Lung microvascular endothelial cell (primary cell): ENCODE measurements at regions not wholly inside any gene's neighbourhood (a gene's known extent, or its start where the extent isn't known, plus 50 kb on each side); places are given as distances from the start of the nearest gene placed in this dataset.
"Not testable (repeated sequence)": the region's sequence is repeated elsewhere in the genome, so short reads cannot be mapped to it uniquely, and the experiment has no call there.

Source experiments
- DNase-seq, 2 donors: peaks; one replicate each; pipeline versions ENCODE4 v3.0.0 to v3.0.0-alpha.2; 2010; ENCODE audit warnings: low read depth in 2 of 2

DNA sequence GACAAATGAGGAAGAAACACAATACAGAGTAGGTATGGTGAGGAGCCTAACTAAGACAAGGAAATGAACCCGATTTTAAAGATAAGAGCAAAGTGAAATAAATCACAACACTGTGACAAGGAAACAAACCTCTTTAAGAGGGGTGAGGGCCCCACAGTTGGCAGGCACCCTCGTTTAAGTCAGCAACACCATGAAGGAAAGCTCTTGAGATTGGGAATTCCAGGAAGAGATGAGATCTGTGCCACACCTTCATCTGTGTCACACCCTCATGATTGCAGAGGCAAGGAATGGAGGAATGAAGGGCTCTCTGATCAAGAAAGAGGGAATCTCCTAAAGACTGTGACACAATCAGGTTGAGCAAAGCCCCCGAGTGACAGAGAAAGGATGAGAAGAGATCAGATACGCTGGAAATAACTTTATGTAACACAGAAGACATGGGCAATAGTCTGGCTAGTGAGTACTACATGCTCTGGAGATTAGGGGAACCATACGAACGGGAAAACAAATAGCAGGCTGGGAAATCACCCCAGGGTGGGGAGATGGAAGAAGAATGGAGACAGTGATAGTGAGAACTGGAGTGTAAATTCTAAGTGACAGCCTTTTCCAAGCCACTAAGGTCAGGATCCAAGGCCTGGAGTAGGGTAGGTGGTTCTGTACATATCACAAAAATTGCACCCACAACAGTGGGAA, 51.7 kb upstream of the TERB2 start:
- not testable (repeated sequence) for DNase-seq
